DOHH2 (cell line): ENCODE measurements at regions not wholly inside any gene's neighbourhood (a gene's known extent, or its start where the extent isn't known, plus 50 kb on each side); places are given as distances from the start of the nearest gene placed in this dataset.

Source experiments
- EZH2phosphoT487 ChIP-seq: fragments of 200-600 bp; sonication (generic); IDR thresholded peaks from 2 replicates; pipeline ENCODE4 v1.6.1; 2017; ENCODE audit warnings: borderline replicate concordance, mild to moderate bottlenecking, antibody characterized with exemption, low read length, moderate library complexity, mixed read lengths
- TF ChIP-seq, protein P1 (sequence below): fragments of 200-600 bp; sonication (generic); IDR thresholded peaks from one replicate; pipeline ENCODE4 v1.5.1; 2014; ENCODE audit warnings: antibody characterized with exemption, mild to moderate bottlenecking, low read depth, low read length; ENCODE audit not compliant: poor library complexity, severe bottlenecking

DNA sequence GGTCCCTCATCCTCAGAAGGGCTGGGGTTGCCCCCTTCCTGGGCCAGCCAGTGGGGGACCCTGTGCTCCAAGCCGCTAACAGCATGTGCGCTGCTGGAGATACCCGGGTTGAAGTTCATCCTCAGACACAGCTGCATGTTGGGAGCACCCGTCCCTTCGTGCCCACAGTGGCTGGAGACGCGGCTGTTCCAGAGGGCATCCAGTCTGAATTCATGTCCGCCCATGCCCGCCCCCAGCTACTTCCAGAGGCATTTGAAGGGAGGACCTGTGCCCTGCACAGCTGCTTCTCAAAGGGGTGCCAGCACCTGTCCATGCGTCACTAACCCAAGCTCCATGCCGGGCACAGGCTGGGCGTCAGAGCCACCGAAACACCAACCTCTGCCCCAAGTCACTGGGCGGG is 68.1 kb upstream of the ADGRA1 start:
- TF ChIP-seq, protein P1, sequence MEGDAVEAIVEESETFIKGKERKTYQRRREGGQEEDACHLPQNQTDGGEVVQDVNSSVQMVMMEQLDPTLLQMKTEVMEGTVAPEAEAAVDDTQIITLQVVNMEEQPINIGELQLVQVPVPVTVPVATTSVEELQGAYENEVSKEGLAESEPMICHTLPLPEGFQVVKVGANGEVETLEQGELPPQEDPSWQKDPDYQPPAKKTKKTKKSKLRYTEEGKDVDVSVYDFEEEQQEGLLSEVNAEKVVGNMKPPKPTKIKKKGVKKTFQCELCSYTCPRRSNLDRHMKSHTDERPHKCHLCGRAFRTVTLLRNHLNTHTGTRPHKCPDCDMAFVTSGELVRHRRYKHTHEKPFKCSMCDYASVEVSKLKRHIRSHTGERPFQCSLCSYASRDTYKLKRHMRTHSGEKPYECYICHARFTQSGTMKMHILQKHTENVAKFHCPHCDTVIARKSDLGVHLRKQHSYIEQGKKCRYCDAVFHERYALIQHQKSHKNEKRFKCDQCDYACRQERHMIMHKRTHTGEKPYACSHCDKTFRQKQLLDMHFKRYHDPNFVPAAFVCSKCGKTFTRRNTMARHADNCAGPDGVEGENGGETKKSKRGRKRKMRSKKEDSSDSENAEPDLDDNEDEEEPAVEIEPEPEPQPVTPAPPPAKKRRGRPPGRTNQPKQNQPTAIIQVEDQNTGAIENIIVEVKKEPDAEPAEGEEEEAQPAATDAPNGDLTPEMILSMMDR: no peak
- no peak for TF ChIP-seq EZH2phosphoT487
